H9 (cell line): ENCODE measurements at regions not wholly inside any gene's neighbourhood (a gene's known extent, or its start where the extent isn't known, plus 50 kb on each side); places are given as distances from the start of the nearest gene placed in this dataset.

Experiments
- DNase-seq: peaks from one replicate; pipeline ENCODE4 v3.0.0-alpha.2; 2017
- H2AFZ ChIP-seq: one replicate; pipeline ENCODE4 v1.6.1; 2013; ENCODE audit warnings: mild to moderate bottlenecking, low read length, control low read depth, moderate library complexity
- H2AK5ac ChIP-seq: 2 replicates; pipeline ENCODE4 v1.6.1; 2013; ENCODE audit warnings: low read length, control low read depth, mixed read lengths; ENCODE audit not compliant: insufficient read length
- H2BK120ac ChIP-seq: one replicate; pipeline ENCODE4 v1.6.1; 2013; ENCODE audit warnings: low read depth, mild to moderate bottlenecking, low read length, control low read depth, inconsistent platforms; ENCODE audit not compliant: poor library complexity, severe bottlenecking
- H2BK12ac ChIP-seq: 2 replicates; pipeline ENCODE4 v1.6.1; 2013; ENCODE audit warnings: low read length, control low read depth, mixed read lengths, low read depth; ENCODE audit not compliant: insufficient read length
- H2BK15ac ChIP-seq: 2 replicates; pipeline ENCODE4 v1.6.1; 2013; ENCODE audit warnings: low read depth, low read length, control low read depth
- H2BK20ac ChIP-seq: one replicate; pipeline ENCODE4 v1.6.1; 2013; ENCODE audit warnings: low read depth, mild to moderate bottlenecking, low read length, control low read depth, inconsistent platforms; ENCODE audit not compliant: poor library complexity, severe bottlenecking
- H2BK5ac ChIP-seq: 2 replicates; pipeline ENCODE4 v1.6.1; 2013; ENCODE audit warnings: low read length, control low read depth, mixed read lengths; ENCODE audit not compliant: insufficient read length
- H3K14ac ChIP-seq: 2 replicates; pipeline ENCODE4 v1.6.1; 2013; ENCODE audit warnings: low read length, control low read depth; ENCODE audit not compliant: insufficient read depth
- H3K18ac ChIP-seq: 2 replicates; pipeline ENCODE4 v1.6.1; 2013; ENCODE audit warnings: low read depth, mild to moderate bottlenecking, mixed read lengths, low read length, control low read depth; ENCODE audit not compliant: insufficient read length
- H3K23ac ChIP-seq: 2 replicates; pipeline ENCODE4 v1.6.1; 2013; ENCODE audit warnings: low read length, control low read depth, mixed read lengths, low read depth; ENCODE audit not compliant: insufficient read length
- H3K23me2 ChIP-seq: 2 replicates; pipeline ENCODE4 v1.6.1; 2013; ENCODE audit warnings: low read depth, mild to moderate bottlenecking, mixed read lengths, low read length, control low read depth; ENCODE audit not compliant: insufficient read length, poor library complexity, severe bottlenecking
- H3K27ac ChIP-seq: 2 replicates; pipeline ENCODE4 v1.5.1; 2013; ENCODE audit warnings: low read length, control low read depth, mixed read lengths, low read depth; ENCODE audit not compliant: insufficient read length
- H3K27me3 ChIP-seq: 2 replicates; pipeline ENCODE4 v1.6.1; 2013; ENCODE audit warnings: low read length, control low read depth, inconsistent platforms; ENCODE audit not compliant: insufficient read depth
- H3K4ac ChIP-seq: 2 replicates; pipeline ENCODE4 v1.6.1; 2013; ENCODE audit warnings: low read depth, mild to moderate bottlenecking, control low read depth, inconsistent platforms, low read length, moderate library complexity
- H3K4me1 ChIP-seq: 2 replicates; pipeline ENCODE4 v1.6.1; 2013; ENCODE audit warnings: low read length, control low read depth, inconsistent platforms; ENCODE audit not compliant: insufficient read depth
- H3K4me2 ChIP-seq: 2 replicates; pipeline ENCODE4 v1.6.1; 2013; ENCODE audit warnings: low read length, control low read depth, mixed read lengths; ENCODE audit not compliant: insufficient read length, insufficient read depth
- H3K56ac ChIP-seq: 2 replicates; pipeline ENCODE4 v1.6.1; 2013; ENCODE audit warnings: low read depth, mild to moderate bottlenecking, mixed read lengths, low read length, control low read depth; ENCODE audit not compliant: insufficient read length
- H3K79me1 ChIP-seq: 2 replicates; pipeline ENCODE4 v1.6.1; 2013; ENCODE audit warnings: low read depth, mild to moderate bottlenecking, moderate library complexity, low read length, control low read depth, inconsistent platforms; ENCODE audit not compliant: insufficient read depth, poor library complexity, severe bottlenecking
- H3K79me2 ChIP-seq: 2 replicates; pipeline ENCODE4 v1.6.1; 2013; ENCODE audit warnings: low read length, control low read depth, inconsistent platforms; ENCODE audit not compliant: insufficient read depth
- H3K9ac ChIP-seq: 2 replicates; pipeline ENCODE4 v1.6.1; 2013; ENCODE audit warnings: low read length, control low read depth, mixed read lengths; ENCODE audit not compliant: insufficient read length; ENCODE audit errors: extremely low read depth
- H3K9me3 ChIP-seq: one replicate; pipeline ENCODE4 v1.6.1; 2013; ENCODE audit warnings: low read depth, low read length, inconsistent platforms; ENCODE audit not compliant: control insufficient read depth
- H3T11ph ChIP-seq: one replicate; pipeline ENCODE4 v1.6.1; 2013; ENCODE audit warnings: mild to moderate bottlenecking, low read length, control low read depth, inconsistent platforms
- H4K20me1 ChIP-seq: one replicate; pipeline ENCODE4 v1.6.1; 2013; ENCODE audit not compliant: control insufficient read depth, insufficient read length, insufficient read depth
- H4K5ac ChIP-seq: 2 replicates; pipeline ENCODE4 v1.6.1; 2013; ENCODE audit warnings: low read depth, mild to moderate bottlenecking, mixed read lengths, low read length, control low read depth; ENCODE audit not compliant: insufficient read length
- H4K8ac ChIP-seq: replicated peaks from 2 replicates; pipeline ENCODE4 v1.6.1; 2013; ENCODE audit warnings: low read length, control low read depth, mixed read lengths, low read depth; ENCODE audit not compliant: insufficient read length
- H4K91ac ChIP-seq: 2 replicates; pipeline ENCODE4 v1.6.1; 2013; ENCODE audit warnings: low read depth, mild to moderate bottlenecking, moderate library complexity, mixed read lengths, low read length, control low read depth; ENCODE audit not compliant: insufficient read length
- H3K27ac Mint-ChIP-seq, 3 experiments: 2 replicates in 2 of 3; 3 replicates in 1 of 3; pipeline ENCODE4 v1.8.0; 2020 to 2021; ENCODE audit warnings: mixed read lengths in 3 of 3, mild to moderate bottlenecking in 1 of 3, moderate library complexity in 1 of 3
- H3K27me3 Mint-ChIP-seq: 2 replicates; pipeline ENCODE4 v1.8.0; 2021; ENCODE audit warnings: low read depth, mild to moderate bottlenecking, moderate library complexity, mixed read lengths
- H3K36me3 Mint-ChIP-seq, 3 experiments: 2 replicates in 2 of 3; 3 replicates in 1 of 3; pipeline ENCODE4 v1.8.0; 2020 to 2021; ENCODE audit warnings: low read depth in 3 of 3, mixed read lengths in 3 of 3; ENCODE audit not compliant: insufficient read depth in 1 of 3
- H3K4me1 Mint-ChIP-seq, 2 experiments: 2 replicates each; pipeline ENCODE4 v1.8.0; 2020; ENCODE audit warnings: mixed read lengths in 2 of 2
- H3K4me3 Mint-ChIP-seq, 2 experiments: 2 replicates in 1 of 2; 3 replicates in 1 of 2; pipeline ENCODE4 v1.8.0; 2020 to 2021; ENCODE audit warnings: mild to moderate bottlenecking in 2 of 2, mixed read lengths in 2 of 2, moderate library complexity in 1 of 2
- H3K9me3 Mint-ChIP-seq, 2 experiments: 2 replicates in 1 of 2; 3 replicates in 1 of 2; pipeline ENCODE4 v1.8.0; 2020; ENCODE audit warnings: mild to moderate bottlenecking in 2 of 2, mixed read lengths in 2 of 2, moderate library complexity in 1 of 2
- WGBS: extraction: QIAGEN DNeasy Blood & Tissue Kit; methylation state at CpG from one replicate; pipeline ENCODE4 v1.1.7; 2013; ENCODE audit warnings: missing lambda C conversion rate, low lambda C conversion rate, mixed read lengths; ENCODE audit not compliant: insufficient read length; ENCODE audit errors: extremely low coverage; 5-methylcytosine and 5-hydroxymethylcytosine counted together
- TF ChIP-seq, protein P1 (sequence below): fragments of 200-600 bp; sonication (generic); conservative IDR thresholded peaks from 3 replicates; pipeline ENCODE4 v1.8.0; 2021; ENCODE audit warnings: antibody characterized with exemption, mild to moderate bottlenecking

DNA sequence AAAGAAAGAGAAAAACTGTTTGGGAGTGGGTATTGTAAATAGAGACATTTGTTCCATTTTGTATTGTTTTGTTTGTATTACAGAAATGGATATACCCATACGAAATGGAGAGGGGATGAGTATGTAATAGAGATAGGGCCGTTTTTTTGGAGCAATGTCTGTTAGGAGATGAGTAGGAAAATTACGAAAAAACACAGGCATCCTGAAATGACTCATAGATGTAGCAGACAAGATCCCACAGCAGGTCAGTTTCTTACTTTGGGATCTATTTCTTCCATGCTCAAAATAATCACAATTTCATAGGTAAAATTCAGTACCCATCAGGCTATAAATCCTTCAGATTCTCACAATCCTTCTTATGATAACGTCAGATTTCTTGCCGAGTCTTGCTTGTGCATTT lies 779.4 kb upstream of the SLITRK1 start:
- Mint-ChIP-seq H3K27ac (peak overlapping the region in 1 of 3 experiments; percentile 4; a peak in 1 of 7 replicates), H3K4me1 (peaks cover 16 to 29% of the 10 kb centered on the region in 2 experiments), H3K9me3 (peaks cover 0 to 7% of the 10 kb centered on the region in 2 experiments; a peak in 1 of 5 replicates), H3K4me3 (no peak overlapping the region), H3K27me3 (no peaks in the 10 kb centered on the region), H3K36me3 (peaks cover 0 to 4% (median 0%) of the 10 kb centered on the region in 3 experiments; a peak in 2 of 7 replicates)
- TF ChIP-seq, protein P1, sequence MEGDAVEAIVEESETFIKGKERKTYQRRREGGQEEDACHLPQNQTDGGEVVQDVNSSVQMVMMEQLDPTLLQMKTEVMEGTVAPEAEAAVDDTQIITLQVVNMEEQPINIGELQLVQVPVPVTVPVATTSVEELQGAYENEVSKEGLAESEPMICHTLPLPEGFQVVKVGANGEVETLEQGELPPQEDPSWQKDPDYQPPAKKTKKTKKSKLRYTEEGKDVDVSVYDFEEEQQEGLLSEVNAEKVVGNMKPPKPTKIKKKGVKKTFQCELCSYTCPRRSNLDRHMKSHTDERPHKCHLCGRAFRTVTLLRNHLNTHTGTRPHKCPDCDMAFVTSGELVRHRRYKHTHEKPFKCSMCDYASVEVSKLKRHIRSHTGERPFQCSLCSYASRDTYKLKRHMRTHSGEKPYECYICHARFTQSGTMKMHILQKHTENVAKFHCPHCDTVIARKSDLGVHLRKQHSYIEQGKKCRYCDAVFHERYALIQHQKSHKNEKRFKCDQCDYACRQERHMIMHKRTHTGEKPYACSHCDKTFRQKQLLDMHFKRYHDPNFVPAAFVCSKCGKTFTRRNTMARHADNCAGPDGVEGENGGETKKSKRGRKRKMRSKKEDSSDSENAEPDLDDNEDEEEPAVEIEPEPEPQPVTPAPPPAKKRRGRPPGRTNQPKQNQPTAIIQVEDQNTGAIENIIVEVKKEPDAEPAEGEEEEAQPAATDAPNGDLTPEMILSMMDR: no peak
- H2BK5ac ChIP-seq: no peak overlapping the region
- H4K8ac ChIP-seq: no peak overlapping the region
- H3K23me2 ChIP-seq: no peaks in the 10 kb centered on the region
- 100% methylated on average over 1 of the region's 5 CpGs for WGBS
- H3K14ac ChIP-seq: no peak overlapping the region
- H2BK12ac ChIP-seq: no peak overlapping the region
- H3K56ac ChIP-seq: no peak overlapping the region
- H4K91ac ChIP-seq: no peak overlapping the region
- H3K18ac ChIP-seq: no peak overlapping the region
- H3T11ph ChIP-seq: no peak overlapping the region
- no peak overlapping the region for H3K9ac ChIP-seq
- no peaks in the 10 kb centered on the region for H4K20me1 ChIP-seq
- no peak overlapping the region for H2BK20ac ChIP-seq
- no peaks in the 10 kb centered on the region for H3K27me3 ChIP-seq
- H2AK5ac ChIP-seq: no peak overlapping the region
- no peak overlapping the region for H2BK120ac ChIP-seq
- no peak for DNase-seq
- H2BK15ac ChIP-seq: no peak overlapping the region
- H3K27ac ChIP-seq: no peak overlapping the region
- H4K5ac ChIP-seq: no peak overlapping the region
- H3K79me2 ChIP-seq: no peaks in the 10 kb centered on the region
- H3K79me1 ChIP-seq: no peaks in the 10 kb centered on the region
- no peak overlapping the region for H2AFZ ChIP-seq
- H3K4me2 ChIP-seq: no peak overlapping the region
- H3K23ac ChIP-seq: no peak overlapping the region
- peaks cover 3% of the 10 kb centered on the region; the same call in 1 of the 2 replicates for H3K4me1 ChIP-seq
- H3K9me3 ChIP-seq: no peaks in the 10 kb centered on the region
- no peak overlapping the region for H3K4ac ChIP-seq
